Fibroblast of mammary gland (primary cell): ENCODE measurements at regions not wholly inside any gene's neighbourhood (a gene's known extent, or its start where the extent isn't known, plus 50 kb on each side); places are given as distances from the start of the nearest gene placed in this dataset.

ENCODE experiments used
- DNase-seq: peaks from one replicate; pipeline ENCODE4 v3.0.0-alpha.2; 2010; ENCODE audit warnings: low read depth
- H3K4me3 ChIP-seq: 2 replicates; pipeline ENCODE4 v1.5.1; 2011; ENCODE audit warnings: low read depth, mild to moderate bottlenecking, low read length, moderate library complexity; ENCODE audit not compliant: control insufficient read depth
- TF ChIP-seq, protein P1 (sequence below): conservative IDR thresholded peaks from 2 replicates; pipeline ENCODE4 v1.5.1; 2011; ENCODE audit warnings: low read depth, low read length, inconsistent platforms; ENCODE audit not compliant: control insufficient read depth, insufficient read depth

DNA sequence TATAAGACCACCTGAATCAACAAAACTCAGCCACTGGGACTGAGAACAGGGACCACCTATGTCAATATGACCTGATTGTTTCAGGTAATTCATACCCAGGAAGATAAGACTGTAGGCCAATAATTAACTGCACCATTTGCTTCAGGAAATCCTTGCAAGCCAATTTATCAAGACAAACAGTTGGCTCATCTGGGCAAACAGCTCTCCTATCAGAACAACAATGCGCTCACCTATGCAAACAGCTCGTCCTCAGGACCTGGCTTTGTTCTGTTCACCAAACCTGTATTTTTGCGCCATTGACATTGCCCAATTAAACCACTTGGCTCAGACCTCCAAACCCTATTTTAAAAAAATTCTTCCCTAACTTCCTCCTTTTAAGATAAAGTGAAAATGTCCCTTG is 92.3 kb upstream of the MARCHF11 start:
- TF ChIP-seq, protein P1, sequence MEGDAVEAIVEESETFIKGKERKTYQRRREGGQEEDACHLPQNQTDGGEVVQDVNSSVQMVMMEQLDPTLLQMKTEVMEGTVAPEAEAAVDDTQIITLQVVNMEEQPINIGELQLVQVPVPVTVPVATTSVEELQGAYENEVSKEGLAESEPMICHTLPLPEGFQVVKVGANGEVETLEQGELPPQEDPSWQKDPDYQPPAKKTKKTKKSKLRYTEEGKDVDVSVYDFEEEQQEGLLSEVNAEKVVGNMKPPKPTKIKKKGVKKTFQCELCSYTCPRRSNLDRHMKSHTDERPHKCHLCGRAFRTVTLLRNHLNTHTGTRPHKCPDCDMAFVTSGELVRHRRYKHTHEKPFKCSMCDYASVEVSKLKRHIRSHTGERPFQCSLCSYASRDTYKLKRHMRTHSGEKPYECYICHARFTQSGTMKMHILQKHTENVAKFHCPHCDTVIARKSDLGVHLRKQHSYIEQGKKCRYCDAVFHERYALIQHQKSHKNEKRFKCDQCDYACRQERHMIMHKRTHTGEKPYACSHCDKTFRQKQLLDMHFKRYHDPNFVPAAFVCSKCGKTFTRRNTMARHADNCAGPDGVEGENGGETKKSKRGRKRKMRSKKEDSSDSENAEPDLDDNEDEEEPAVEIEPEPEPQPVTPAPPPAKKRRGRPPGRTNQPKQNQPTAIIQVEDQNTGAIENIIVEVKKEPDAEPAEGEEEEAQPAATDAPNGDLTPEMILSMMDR: no peak
- H3K4me3 ChIP-seq: no peak overlapping the region
- no peak for DNase-seq

DNA sequence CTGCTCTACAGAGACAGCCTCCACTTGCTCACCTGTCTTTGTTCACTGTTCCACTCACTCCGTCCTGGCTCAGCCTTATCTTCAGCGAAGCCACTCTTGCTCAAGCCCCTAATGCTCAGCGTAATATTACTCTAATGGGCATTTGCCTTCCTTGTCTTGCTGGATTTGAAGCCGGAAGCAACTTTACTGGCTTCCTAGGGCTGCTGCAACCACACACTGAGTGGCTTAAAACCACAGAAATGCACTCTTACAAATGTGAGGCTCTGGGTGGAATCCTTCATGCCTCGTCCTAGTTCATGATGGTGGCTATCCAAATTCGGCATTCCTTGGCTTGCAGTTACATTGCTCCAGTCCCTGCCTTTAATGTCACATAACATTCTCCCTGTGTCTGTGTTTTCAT is 85.5 kb upstream of the MARCHF11 start:
- TF ChIP-seq, protein P1: no peak
- H3K4me3 ChIP-seq: no peak overlapping the region
- no peak for DNase-seq

DNA sequence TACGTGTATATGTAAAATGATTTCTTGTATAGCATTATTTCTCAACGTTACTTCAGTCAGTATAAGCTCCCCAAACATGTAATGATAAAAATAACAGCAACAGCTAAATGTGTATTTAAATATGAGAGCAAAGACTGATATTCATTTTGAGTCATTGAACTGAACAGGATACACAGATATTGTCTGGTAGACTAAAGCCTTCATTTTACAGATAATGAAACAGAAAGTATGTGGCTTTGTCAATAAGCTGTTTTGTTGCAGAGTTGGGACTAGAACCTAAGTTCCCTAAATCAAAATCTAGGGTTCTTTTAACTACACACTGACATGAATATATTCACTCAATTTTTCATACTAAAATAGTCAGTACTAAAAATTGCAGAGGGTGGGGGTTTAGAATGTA is 80.4 kb upstream of the MARCHF11 start:
- TF ChIP-seq, protein P1: no peak
- no peak for DNase-seq
- no peak overlapping the region for H3K4me3 ChIP-seq

DNA sequence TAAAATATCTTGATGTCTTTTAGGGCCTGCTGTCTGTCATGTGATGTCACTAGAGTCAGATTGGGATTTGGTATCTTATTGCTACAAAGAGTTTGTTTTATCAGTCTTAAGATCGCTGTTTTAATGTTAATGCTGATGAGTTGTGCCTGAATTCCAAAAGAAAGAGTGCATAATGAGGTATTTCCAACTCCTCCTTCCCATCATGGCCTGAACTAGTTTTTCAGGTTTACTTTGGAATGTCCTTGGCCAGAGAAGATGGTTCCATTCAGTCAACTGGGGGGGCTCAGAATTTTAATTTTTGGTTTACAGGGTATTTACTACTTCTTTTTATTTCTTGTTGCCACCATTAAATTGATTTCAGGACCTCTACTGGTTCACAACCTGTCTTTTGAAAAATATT is 74.3 kb upstream of the MARCHF11 start:
- TF ChIP-seq, protein P1: no peak
- no peak for DNase-seq
- H3K4me3 ChIP-seq: no peak overlapping the region

DNA sequence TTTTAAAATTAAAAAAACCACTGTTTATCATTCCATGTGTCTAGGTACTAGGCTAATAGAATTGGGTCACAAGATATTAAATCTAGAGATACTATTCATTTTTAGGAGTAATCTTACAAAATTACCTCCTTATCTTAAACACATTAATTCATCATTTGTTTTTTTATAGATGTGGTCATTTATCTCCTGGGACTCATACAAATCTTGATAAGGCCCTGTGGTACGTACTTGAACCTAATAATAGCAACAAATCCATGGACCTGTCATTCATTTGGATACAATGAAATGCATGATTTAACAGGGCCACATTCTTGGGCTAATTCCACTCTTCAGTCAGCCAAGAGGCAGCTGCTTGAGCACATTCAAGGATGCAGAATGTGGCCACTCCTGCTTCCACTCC is 66.4 kb upstream of the MARCHF11 start:
- H3K4me3 ChIP-seq: no peak overlapping the region
- TF ChIP-seq, protein P1: no peak
- no peak for DNase-seq

DNA sequence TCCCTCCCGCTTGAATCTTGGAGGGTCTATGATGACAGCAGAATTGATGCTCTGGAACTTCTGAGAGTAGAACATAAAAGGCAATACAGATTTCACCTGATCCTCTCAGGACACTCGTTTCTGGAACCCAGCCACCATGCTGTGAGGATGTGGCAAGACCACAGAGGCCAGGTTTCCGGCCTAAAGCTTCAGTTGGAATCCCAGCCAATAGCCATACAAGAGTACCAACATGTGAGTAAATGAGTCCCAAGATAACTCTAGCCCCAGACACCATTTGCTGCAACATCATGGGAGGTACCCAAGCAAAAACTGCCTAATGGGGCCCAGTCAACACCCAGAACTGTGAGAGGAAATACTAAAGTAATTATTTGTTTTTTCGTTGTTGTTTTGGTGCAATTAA is 65.7 kb upstream of the MARCHF11 start:
- H3K4me3 ChIP-seq: no peak overlapping the region
- TF ChIP-seq, protein P1: no peak
- DNase-seq: no peak

DNA sequence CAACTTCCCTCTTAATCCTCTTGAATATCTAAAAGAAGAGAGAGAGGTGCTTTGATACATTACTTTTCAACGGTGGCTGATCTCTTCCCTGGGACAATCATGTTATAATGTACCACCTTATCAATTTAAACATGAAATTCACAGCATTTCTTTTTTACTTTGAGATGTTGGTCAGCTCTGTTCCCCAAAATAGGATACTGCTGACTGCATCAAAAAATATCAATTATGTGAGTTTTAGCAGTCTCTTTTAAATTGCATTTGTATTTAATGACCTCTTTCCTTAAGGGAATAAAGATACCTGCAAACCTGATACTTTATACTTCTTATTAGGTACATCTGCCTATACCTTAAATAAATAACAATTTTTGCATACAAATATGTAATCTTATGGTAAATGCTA is 58.4 kb upstream of the MARCHF11 start:
- H3K4me3 ChIP-seq: no peak overlapping the region
- TF ChIP-seq, protein P1: no peak
- no peak for DNase-seq
